ENCODE measurements at regions not wholly inside any gene's neighbourhood (a gene's known extent, or its start where the extent isn't known, plus 50 kb on each side); places are given as distances from the start of the nearest gene placed in this dataset.
"Not testable (repeated sequence)": the region's sequence is repeated elsewhere in the genome, so short reads cannot be mapped to it uniquely, and the experiment has no call there.

GRCh38 chr14:82963756-82964155, 1430.1 kb upstream of the SEL1L start:
- DNase-seq (ENCODE audit: low read depth): no peak

- no peak for DNase-seq (ENCODE audit: low read depth)
Measured at GRCh38 chr14:82987502-82988124, 1454.0 kb upstream of the SEL1L start.

- DNase-seq (ENCODE audit: low read depth): not testable (repeated sequence)
Measured at GRCh38 chr14:82994547-82994946, 1460.9 kb upstream of the SEL1L start.

GRCh38 chr14:82999802-83000201, 1466.1 kb upstream of the SEL1L start:
- DNase-seq (ENCODE audit: low read depth): no peak

GRCh38 chr14:83004456-83005006, 1470.9 kb upstream of the SEL1L start:
- no peak for DNase-seq (ENCODE audit: low read depth)

GRCh38 chr14:83006121-83006670, 1472.5 kb upstream of the SEL1L start:
- DNase-seq (ENCODE audit: low read depth): no peak

- DNase-seq (ENCODE audit: low read depth): not testable (repeated sequence)
Measured at GRCh38 chr14:83007052-83007451, 1473.4 kb upstream of the SEL1L start.

- no peak for DNase-seq (ENCODE audit: low read depth)
Measured at GRCh38 chr14:83007641-83008225, 1474.1 kb upstream of the SEL1L start.

- no peak for DNase-seq (ENCODE audit: low read depth)
Measured at GRCh38 chr14:83017296-83017695, 1483.6 kb upstream of the SEL1L start.

- no peak for DNase-seq (ENCODE audit: low read depth)
Measured at GRCh38 chr14:83019744-83020414, 1486.2 kb upstream of the SEL1L start.

GRCh38 chr14:83021323-83021722, 1487.7 kb upstream of the SEL1L start:
- no peak for DNase-seq (ENCODE audit: low read depth)

- DNase-seq (ENCODE audit: low read depth): no peak
Measured at GRCh38 chr14:83023369-83023768, 1489.7 kb upstream of the SEL1L start.

GRCh38 chr14:83041224-83041623, 1507.6 kb upstream of the SEL1L start:
- no peak for DNase-seq (ENCODE audit: low read depth)

- no peak for DNase-seq (ENCODE audit: low read depth)
Measured at GRCh38 chr14:83042858-83043257, 1509.2 kb upstream of the SEL1L start.

GRCh38 chr14:83044001-83044400, 1510.3 kb upstream of the SEL1L start:
- DNase-seq (ENCODE audit: low read depth): no peak

GRCh38 chr14:83047059-83047830, 1513.6 kb upstream of the SEL1L start:
- no peak for DNase-seq (ENCODE audit: low read depth)

GRCh38 chr14:83053022-83053710, 1519.5 kb upstream of the SEL1L start:
- DNase-seq (ENCODE audit: low read depth): no peak

GRCh38 chr14:83058068-83058467, 1524.4 kb upstream of the SEL1L start:
- DNase-seq (ENCODE audit: low read depth): no peak

GRCh38 chr14:83071888-83072501, 1538.3 kb upstream of the SEL1L start:
- DNase-seq (ENCODE audit: low read depth): no peak

- no peak for DNase-seq (ENCODE audit: low read depth)
Measured at GRCh38 chr14:83085136-83085535, 1551.5 kb upstream of the SEL1L start.

- DNase-seq (ENCODE audit: low read depth): no peak
Measured at GRCh38 chr14:83085725-83086124, 1552.1 kb upstream of the SEL1L start.

All from Daoy (cell line).